ENCODE measurements at regions not wholly inside any gene's neighbourhood (a gene's known extent, or its start where the extent isn't known, plus 50 kb on each side); places are given as distances from the start of the nearest gene placed in this dataset.

GRCh38 chr4:10821826-10822225 lies 137.3 kb upstream of the CLNK start:
- POLR2A ChIA-PET, result no interaction called here
- ATAC-seq (no peak), FAIRE-seq (no peak), DNase-seq (ENCODE audit: low read depth in 1 of 2, low spot score in 1 of 2) (no peak)
- Histone ChIP-seq H3K9me3 (no peaks in the 10 kb centered on the region), H3K4me3 (no peak overlapping the region), H3K4me2 (no peak overlapping the region), H3K4me1 (no peaks in the 10 kb centered on the region), H3K27ac (no peak overlapping the region)
- 5% methylated on average over 3 of the region's 3 CpGs for WGBS (ENCODE audit: missing lambda C conversion rate)
- TF ChIP-seq MAFK (IDR thresholded peaks at IDR 0.05; ENCODE audit: partially characterized antibody), result peak; percentile 24
- TF ChIP-seq E2F6 (IDR thresholded peaks at IDR 0.05; ENCODE audit: borderline replicate concordance, low read depth), result no peak
- CTCF ChIA-PET, result no interaction called here

- WGBS (ENCODE audit: missing lambda C conversion rate), result 7% methylated on average over 8 of the region's 8 CpGs
- ChIA-PET CTCF (no interaction called here), POLR2A (no interaction called here)
- no peaks in the 10 kb centered on the region for H3K9me3 ChIP-seq
- no peaks in the 10 kb centered on the region for H3K4me1 ChIP-seq
- ATAC-seq (no peak), FAIRE-seq (no peak), DNase-seq (ENCODE audit: low read depth in 1 of 2, low spot score in 1 of 2) (no peak)
- no peak overlapping the region for H3K4me2 ChIP-seq
- no peak overlapping the region for H3K4me3 ChIP-seq
- no peak overlapping the region for H3K27ac ChIP-seq
- TF ChIP-seq GATA3 (IDR thresholded peaks at IDR 0.05; ENCODE audit: borderline replicate concordance), result no peak
- no peak for TF ChIP-seq HOXB13 (CRISPR knock-in tag; IDR thresholded peaks at IDR 0.05; ENCODE audit: low read depth)
- no peak for TF ChIP-seq EHMT2 (IDR thresholded peaks at IDR 0.05; ENCODE audit: low read depth)
- no peak for TF ChIP-seq USF2 (IDR thresholded peaks at IDR 0.05)
- no peak for TF ChIP-seq TFCP2L1 (CRISPR knock-in tag; IDR thresholded peaks at IDR 0.05)
- TF ChIP-seq EP300 (IDR thresholded peaks at IDR 0.05), result no peak
- no peak for TF ChIP-seq RARB (CRISPR knock-in tag; IDR thresholded peaks at IDR 0.05)
- TF ChIP-seq JUN (IDR thresholded peaks at IDR 0.05), result no peak
- no peak for TF ChIP-seq FOSB (CRISPR knock-in tag; IDR thresholded peaks at IDR 0.05)
- no peak for TF ChIP-seq CBX8 (IDR thresholded peaks at IDR 0.05)
- TF ChIP-seq NFE2L2 (conservative IDR thresholded peaks at IDR 0.05; ENCODE audit: low read length), result no peak
- no peak for TF ChIP-seq FOSL2 (IDR thresholded peaks at IDR 0.05)
- TF ChIP-seq FOSL2 (CRISPR knock-in tag; IDR thresholded peaks at IDR 0.05), result no peak
- TF ChIP-seq ZC3H11A (IDR thresholded peaks at IDR 0.05), result no peak
- TF ChIP-seq PBX3 (IDR thresholded peaks at IDR 0.05), result no peak
- no peak for TF ChIP-seq JUNB (IDR thresholded peaks at IDR 0.05)
- no peak for TF ChIP-seq RNF2 (IDR thresholded peaks at IDR 0.05; ENCODE audit: borderline replicate concordance, low read depth)
Measured at GRCh38 chr4:10816571-10816970, 132.0 kb upstream of the CLNK start.

- no peak for FAIRE-seq
- H3K4me2 ChIP-seq, result no peak overlapping the region
- no peak for DNase-seq (ENCODE audit: low read depth in 1 of 2, low spot score in 1 of 2)
- TF ChIP-seq HES2 (IDR thresholded peaks at IDR 0.05) (no peak), MAFK (IDR thresholded peaks at IDR 0.05; ENCODE audit: partially characterized antibody) (no peak), PHF8 (IDR thresholded peaks at IDR 0.05; ENCODE audit: borderline replicate concordance, low read depth) (no peak), JUN (IDR thresholded peaks at IDR 0.05) (no peak)
- CTCF ChIA-PET, result no interaction called here
- POLR2A ChIA-PET, result no interaction called here
- no peak for ATAC-seq
- no peaks in the 10 kb centered on the region for H3K9me3 ChIP-seq
- 1% methylated on average over 4 of the region's 4 CpGs for WGBS (ENCODE audit: missing lambda C conversion rate)
- no peak overlapping the region for H3K27ac ChIP-seq
- no peak overlapping the region for H3K4me3 ChIP-seq
- no peaks in the 10 kb centered on the region for H3K4me1 ChIP-seq
Measured at GRCh38 chr4:10811991-10812390, 127.4 kb upstream of the CLNK start.

- no peak for FAIRE-seq
- POLR2A ChIA-PET, result no interaction called here
Measured at GRCh38 chr4:10810411-10810810, 125.8 kb upstream of the CLNK start.

More at GRCh38 chr4:10810411-10810810, 125.8 kb upstream of the CLNK start:
- Histone ChIP-seq H3K4me1 (no peaks in the 10 kb centered on the region), H3K4me3 (no peak overlapping the region), H3K27ac (no peak overlapping the region), H3K4me2 (no peak overlapping the region), H3K9me3 (no peaks in the 10 kb centered on the region)
- no peak for ATAC-seq
- no peak for DNase-seq (ENCODE audit: low read depth in 1 of 2, low spot score in 1 of 2)
- no peak for TF ChIP-seq JUNB (IDR thresholded peaks at IDR 0.05)
- no peak for TF ChIP-seq POLR2AphosphoS2 (conservative IDR thresholded peaks at IDR 0.05; ENCODE audit: low read length)
- no peak for TF ChIP-seq JUN (IDR thresholded peaks at IDR 0.05)
- TF ChIP-seq CBX8 (IDR thresholded peaks at IDR 0.05), result no peak
- TF ChIP-seq RAD21 (conservative IDR thresholded peaks at IDR 0.05 in 1 of 2, IDR thresholded peaks at IDR 0.05 in 1 of 2), result no peak
- no peak for TF ChIP-seq EHMT2 (IDR thresholded peaks at IDR 0.05; ENCODE audit: low read depth)
- no peak for TF ChIP-seq POLR2A (IDR thresholded peaks at IDR 0.05; ENCODE audit: low read length)
- TF ChIP-seq FOSB (CRISPR knock-in tag; IDR thresholded peaks at IDR 0.05), result no peak
- TF ChIP-seq HES2 (IDR thresholded peaks at IDR 0.05), result no peak
- TF ChIP-seq FOSL2 (IDR thresholded peaks at IDR 0.05), result no peak
- no peak for TF ChIP-seq FOSL2 (CRISPR knock-in tag; IDR thresholded peaks at IDR 0.05)
- TF ChIP-seq GATA3 (IDR thresholded peaks at IDR 0.05; ENCODE audit: borderline replicate concordance), result no peak
- TF ChIP-seq ZC3H11A (IDR thresholded peaks at IDR 0.05), result no peak
- TF ChIP-seq RCOR1 (IDR thresholded peaks at IDR 0.05; ENCODE audit: low read depth, low read length), result no peak
- TF ChIP-seq HDAC2 (IDR thresholded peaks at IDR 0.05), result no peak
- no peak for TF ChIP-seq TP53 (CRISPR knock-in tag; IDR thresholded peaks at IDR 0.05)
- no peak for TF ChIP-seq HOXB13 (CRISPR knock-in tag; IDR thresholded peaks at IDR 0.05; ENCODE audit: low read depth)
- CTCF ChIA-PET, result no interaction called here
- under 1% methylated on average over 7 of the region's 7 CpGs for WGBS (ENCODE audit: missing lambda C conversion rate)

Measured in A549 (cell line).